Right lobe of liver (tissue), 6 donors: ENCODE measurements at regions not wholly inside any gene's neighbourhood (a gene's known extent, or its start where the extent isn't known, plus 50 kb on each side); places are given as distances from the start of the nearest gene placed in this dataset.

Source experiments
- ATAC-seq, 4 donors: fragments of 200-7000 bp; cut with Tn5 transposase; one replicate each; pipeline ENCODE4 v1.9.1; 2020; ENCODE audit warnings: mild to moderate bottlenecking in 4 of 4, moderate library complexity in 4 of 4
- DNase-seq, 3 donors: peaks; one replicate each; pipeline ENCODE4 v3.0.0-alpha.2; 2020
- H3K27ac ChIP-seq, 3 donors: fragments of 200-600 bp; one replicate each; pipeline ENCODE4 v1.8.0; 2022
- H3K27me3 ChIP-seq, 2 donors: fragments of 200-600 bp; one replicate each; pipeline ENCODE4 v1.8.0; 2022
- H3K36me3 ChIP-seq, 4 donors: fragments of 200-600 bp; sonication (generic) in 1 of 4; one replicate each; pipeline versions ENCODE4 v1.5.1 to v1.8.0; 2017 to 2022; ENCODE audit warnings: control low read depth in 1 of 4
- H3K4me1 ChIP-seq, 4 donors: fragments of 200-600 bp; sonication (generic) in 1 of 4; one replicate each; pipeline versions ENCODE4 v1.5.1 to v1.8.0; 2017 to 2022; ENCODE audit warnings: control low read depth in 1 of 4
- H3K4me3 ChIP-seq, 3 donors: fragments of 200-600 bp; one replicate each; pipeline ENCODE4 v1.8.0; 2022
- H3K9me3 ChIP-seq, 4 donors: fragments of 200-600 bp; sonication (generic) in 1 of 4; one replicate each; pipeline versions ENCODE4 v1.5.1 to v1.8.0; 2017 to 2022; ENCODE audit warnings: control low read depth in 1 of 4
- CTCF ChIP-seq, 4 donors: fragments of 200-600 bp in 3 of 4; fragments of 450-650 bp in 1 of 4; IDR thresholded peaks; one replicate each; pipeline versions ENCODE4 v1.5.1 to v1.8.0; 2016 to 2022; ENCODE audit warnings: antibody characterized with exemption in 4 of 4, mild to moderate bottlenecking in 2 of 4
- POLR2A ChIP-seq: fragments of 450-650 bp; IDR thresholded peaks from one replicate; pipeline ENCODE4 v1.6.1; 2017; ENCODE audit warnings: antibody characterized with exemption, mild to moderate bottlenecking
- WGBS: methylation state at CpG from one replicate; pipeline ENCODE4 v1.1.6; 2018; ENCODE audit warnings: low coverage, low lambda C conversion rate; ENCODE audit not compliant: insufficient coverage; ENCODE audit errors: missing lambda C conversion rate; 5-methylcytosine and 5-hydroxymethylcytosine counted together
- intact Hi-C, 2 donors: fragments of 100-400 bp; cut with DNase I; formaldehyde crosslinking; loops; one replicate each; pipeline versions ENCODE4 v1.11.2 to v1.14.1; 2022
- donor health status: DM: no; HTN: yes; CAD: no.
- donor health status: DM: no; HTN: no; CAD: no.
- donor health status: DM: no; HTN: no; CAD: no.
- donor health status: DM: no; HTN: yes; CAD: no.
- donor health status: DM: no; HTN: yes; CAD: no.

DNA sequence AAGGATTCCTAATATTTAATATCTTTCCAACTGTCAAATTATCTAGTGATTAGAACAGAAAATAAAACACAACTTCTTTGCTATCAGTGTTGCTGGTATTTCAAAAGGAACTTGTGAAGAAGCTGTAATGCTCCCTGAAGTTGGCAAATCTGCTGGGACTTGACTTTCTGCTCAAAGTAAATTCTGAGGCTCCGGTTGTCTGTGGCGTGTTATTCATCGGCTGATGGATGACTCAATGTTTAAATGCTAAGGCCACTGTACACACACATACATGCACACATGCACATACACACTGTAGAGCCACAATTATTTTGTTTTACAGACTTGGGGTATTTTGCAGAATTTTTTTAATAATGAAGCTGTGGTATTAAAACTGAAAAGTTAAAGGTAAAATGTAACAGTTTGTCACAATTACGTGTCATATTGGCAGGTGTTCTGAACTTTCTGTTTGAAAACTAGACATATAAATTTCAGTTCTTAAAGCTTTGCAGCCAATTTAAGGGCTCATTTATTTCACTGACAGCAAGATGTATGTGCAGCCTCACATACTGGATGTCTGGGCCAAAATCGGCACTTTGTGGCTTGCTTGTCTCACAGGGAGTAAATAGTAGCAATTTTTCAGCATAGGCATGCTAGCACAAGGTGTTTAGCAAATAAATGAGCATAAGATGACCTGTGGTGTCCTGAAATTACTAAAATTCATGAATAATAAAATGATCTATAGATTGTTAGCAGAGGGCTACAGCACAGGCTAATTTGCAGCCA is 1691.7 kb upstream of the PCDH20 start:
- no peak for DNase-seq
- Histone ChIP-seq H3K27me3 (no peaks in the 10 kb centered on the region), H3K4me1 (no peaks in the 10 kb centered on the region), H3K36me3 (no peaks in the 10 kb centered on the region), H3K9me3 (no peaks in the 10 kb centered on the region), H3K27ac (no peak overlapping the region), H3K4me3 (no peak overlapping the region)
- ATAC-seq = no peak
- TF ChIP-seq CTCF (IDR thresholded peaks at IDR 0.05) (no peak), POLR2A (no peak)
- intact Hi-C loops = no loop called here
- WGBS = 75% methylated on average over 5 of the region's 5 CpGs

DNA sequence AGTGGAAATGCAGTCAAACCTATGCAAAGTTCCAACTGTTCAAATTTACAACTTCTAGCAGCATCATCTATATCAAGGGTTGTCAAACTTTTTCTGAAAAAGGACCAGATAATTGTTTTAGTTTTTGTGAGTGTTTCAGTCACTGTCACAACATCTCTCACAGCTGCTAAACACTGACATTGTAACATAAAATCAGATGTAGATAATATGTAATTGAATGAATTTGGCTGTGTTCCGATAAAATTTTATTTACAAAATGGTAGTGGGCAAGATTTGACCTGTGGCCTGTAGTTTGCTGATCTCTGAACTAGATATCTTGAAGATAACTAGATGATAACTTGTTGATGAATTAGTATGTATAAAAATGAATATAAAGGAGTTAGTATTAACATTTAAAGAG is 1679.1 kb upstream of the PCDH20 start:
- DNase-seq (no peak), ATAC-seq (no peak)
- Histone ChIP-seq H3K27ac (no peak overlapping the region), H3K36me3 (no peaks in the 10 kb centered on the region), H3K4me3 (no peak overlapping the region), H3K27me3 (no peaks in the 10 kb centered on the region), H3K4me1 (no peaks in the 10 kb centered on the region), H3K9me3 (no peaks in the 10 kb centered on the region)
- no peak for TF ChIP-seq POLR2A
- 80% methylated on average over 1 of the region's 1 CpG for WGBS
- intact Hi-C loops = no loop called here

DNA sequence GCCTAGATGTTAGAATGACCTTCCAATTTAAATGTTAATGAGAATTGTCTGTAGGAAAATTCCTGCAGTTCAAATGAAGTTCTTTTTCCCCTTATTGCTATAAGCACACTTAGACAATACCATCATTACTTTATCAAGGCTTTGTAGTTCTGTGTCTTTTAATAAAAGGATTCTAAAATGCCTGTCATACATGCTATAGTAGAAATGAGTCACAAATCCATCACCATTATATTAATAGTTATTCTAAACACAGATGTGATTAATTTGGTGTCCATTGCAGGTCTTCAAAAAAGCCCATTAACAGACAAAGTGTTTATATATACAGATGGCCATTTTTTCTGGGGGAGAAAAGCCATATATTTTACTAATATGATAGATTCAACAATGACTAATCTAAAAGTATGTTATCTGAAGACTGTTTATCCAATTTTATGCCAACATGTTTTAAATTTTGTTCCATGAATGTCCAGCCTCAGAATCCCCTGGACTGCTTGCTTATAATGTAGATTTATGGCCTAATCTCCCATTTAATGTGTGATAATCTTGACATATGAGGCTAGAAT is 1678.3 kb upstream of the PCDH20 start:
- no peak for TF ChIP-seq POLR2A
- ATAC-seq (no peak), DNase-seq (no peak)
- Histone ChIP-seq H3K4me1 (no peaks in the 10 kb centered on the region), H3K9me3 (no peaks in the 10 kb centered on the region), H3K4me3 (no peak overlapping the region), H3K27me3 (no peaks in the 10 kb centered on the region), H3K27ac (no peak overlapping the region), H3K36me3 (no peaks in the 10 kb centered on the region)
- intact Hi-C loops = no loop called here

DNA sequence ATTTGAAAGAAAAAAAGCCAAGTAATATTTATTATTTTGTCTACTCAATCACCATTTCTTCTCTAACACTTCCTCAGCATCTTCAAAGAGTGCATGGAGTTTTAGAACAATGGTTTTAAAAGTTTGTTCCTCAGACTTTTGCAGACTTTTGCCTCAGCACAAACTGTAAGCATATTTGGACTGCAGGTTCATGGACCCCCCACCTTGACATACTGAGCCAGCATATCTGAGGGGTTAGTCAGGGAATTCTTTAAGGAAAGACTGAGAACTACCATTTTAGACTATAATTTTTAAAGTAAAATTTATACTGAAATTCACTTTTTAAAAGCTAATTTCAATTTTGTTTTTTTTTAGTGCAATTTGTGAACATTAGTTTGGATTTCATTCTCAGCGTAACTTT is 1676.8 kb upstream of the PCDH20 start:
- TF ChIP-seq CTCF (IDR thresholded peaks at IDR 0.05) = no peak
- TF ChIP-seq POLR2A = no peak
- no peaks in the 10 kb centered on the region for H3K9me3 ChIP-seq
- 91% methylated on average over 1 of the region's 1 CpG for WGBS
- no peak overlapping the region for H3K27ac ChIP-seq
- H3K27me3 ChIP-seq = no peaks in the 10 kb centered on the region
- no peaks in the 10 kb centered on the region for H3K4me1 ChIP-seq
- intact Hi-C loops = no loop called here
- no peak for DNase-seq
- ATAC-seq = no peak
- H3K4me3 ChIP-seq = no peak overlapping the region
- no peaks in the 10 kb centered on the region for H3K36me3 ChIP-seq

DNA sequence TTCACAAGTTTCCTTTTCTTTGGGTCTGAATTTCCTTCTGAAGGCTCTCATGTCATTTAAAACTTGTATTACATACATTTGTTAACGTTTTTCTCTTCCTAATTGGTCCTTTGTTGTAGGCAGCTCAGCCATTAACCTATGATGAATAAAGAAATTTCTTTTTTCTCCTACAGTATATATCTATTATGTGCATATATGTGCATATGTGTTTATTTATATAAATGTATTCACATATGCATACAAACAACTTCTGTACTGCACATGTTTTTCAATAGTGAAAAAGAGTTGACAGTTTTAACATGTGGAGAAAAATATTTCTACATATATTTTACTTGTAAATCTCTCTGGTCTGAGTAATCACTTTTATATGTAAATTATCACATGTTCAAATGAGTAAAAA is 1674.9 kb upstream of the PCDH20 start:
- H3K36me3 ChIP-seq = no peaks in the 10 kb centered on the region
- DNase-seq = no peak
- TF ChIP-seq CTCF (IDR thresholded peaks at IDR 0.05) (no peak), POLR2A (no peak)

More for the DNA sequence above, 1674.9 kb upstream of the PCDH20 start:
- intact Hi-C loops = no loop called here
- H3K27ac ChIP-seq = no peak overlapping the region
- ATAC-seq = no peak
- no peaks in the 10 kb centered on the region for H3K4me1 ChIP-seq
- H3K4me3 ChIP-seq = no peak overlapping the region
- no peaks in the 10 kb centered on the region for H3K27me3 ChIP-seq
- no peaks in the 10 kb centered on the region for H3K9me3 ChIP-seq
- 47% methylated on average over 1 of the region's 1 CpG for WGBS
